Ishikawa (cell line): ENCODE measurements at regions not wholly inside any gene's neighbourhood (a gene's known extent, or its start where the extent isn't known, plus 50 kb on each side); places are given as distances from the start of the nearest gene placed in this dataset.

Experiments used
- CREB1 ChIP-seq: IDR thresholded peaks from 2 replicates; pipeline ENCODE4 v1.6.1; 2012; ENCODE audit warnings: low read depth
- NFIC ChIP-seq: IDR thresholded peaks from 2 replicates; pipeline ENCODE4 v1.6.1; 2012

- TF ChIP-seq NFIC = no peak
- TF ChIP-seq CREB1 = no peak
Measured at GRCh38 chr15:53074221-53074620, 284.1 kb upstream of the ONECUT1 start.
